ENCODE measurements at regions not wholly inside any gene's neighbourhood (a gene's known extent, or its start where the extent isn't known, plus 50 kb on each side); places are given as distances from the start of the nearest gene placed in this dataset.

DNA sequence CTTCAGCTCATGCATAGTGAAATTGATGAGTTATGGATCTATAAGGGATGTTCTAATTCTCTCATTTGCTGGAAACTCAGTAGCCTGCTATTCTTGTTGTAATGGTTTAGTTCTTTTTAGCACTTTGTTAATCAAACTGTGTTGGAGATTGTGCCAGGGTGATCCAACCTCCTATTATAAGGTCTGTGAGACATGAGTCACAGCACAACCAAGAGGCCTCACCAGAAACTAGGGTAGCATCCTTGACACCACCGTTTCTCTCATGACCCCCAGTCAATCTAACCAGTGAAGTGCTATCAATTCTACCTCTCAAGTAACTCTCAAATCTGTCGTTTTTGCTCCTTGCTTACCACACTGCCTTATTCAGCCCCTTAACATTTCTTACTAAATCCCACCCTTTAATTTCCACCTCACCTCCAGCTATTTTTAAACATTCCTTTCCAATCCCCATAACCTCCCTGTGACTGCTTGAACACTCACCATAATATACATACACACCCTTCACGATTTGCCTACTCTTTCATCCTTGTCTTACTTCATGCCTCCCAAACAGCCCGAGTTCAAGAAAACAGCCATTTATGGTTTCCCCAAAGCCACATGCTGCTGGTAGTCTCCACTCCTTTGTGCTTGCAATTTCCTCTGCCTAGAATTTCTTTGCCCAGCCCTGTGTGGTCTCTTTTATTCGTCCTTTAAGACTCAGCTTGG lies 53.9 kb upstream of the NUDT4 start:
- TF ChIP-seq, protein P1, sequence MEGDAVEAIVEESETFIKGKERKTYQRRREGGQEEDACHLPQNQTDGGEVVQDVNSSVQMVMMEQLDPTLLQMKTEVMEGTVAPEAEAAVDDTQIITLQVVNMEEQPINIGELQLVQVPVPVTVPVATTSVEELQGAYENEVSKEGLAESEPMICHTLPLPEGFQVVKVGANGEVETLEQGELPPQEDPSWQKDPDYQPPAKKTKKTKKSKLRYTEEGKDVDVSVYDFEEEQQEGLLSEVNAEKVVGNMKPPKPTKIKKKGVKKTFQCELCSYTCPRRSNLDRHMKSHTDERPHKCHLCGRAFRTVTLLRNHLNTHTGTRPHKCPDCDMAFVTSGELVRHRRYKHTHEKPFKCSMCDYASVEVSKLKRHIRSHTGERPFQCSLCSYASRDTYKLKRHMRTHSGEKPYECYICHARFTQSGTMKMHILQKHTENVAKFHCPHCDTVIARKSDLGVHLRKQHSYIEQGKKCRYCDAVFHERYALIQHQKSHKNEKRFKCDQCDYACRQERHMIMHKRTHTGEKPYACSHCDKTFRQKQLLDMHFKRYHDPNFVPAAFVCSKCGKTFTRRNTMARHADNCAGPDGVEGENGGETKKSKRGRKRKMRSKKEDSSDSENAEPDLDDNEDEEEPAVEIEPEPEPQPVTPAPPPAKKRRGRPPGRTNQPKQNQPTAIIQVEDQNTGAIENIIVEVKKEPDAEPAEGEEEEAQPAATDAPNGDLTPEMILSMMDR (IDR thresholded peaks at IDR 0.05): no peak
- TF ChIP-seq POLR2A (IDR thresholded peaks at IDR 0.05): no peak
- Histone ChIP-seq H3K4me1 (no peaks in the 10 kb centered on the region), H3K27ac (no peak overlapping the region), H3K27me3 (no peaks in the 10 kb centered on the region), H3K36me3 (no peaks in the 10 kb centered on the region), H3K9me3 (no peaks in the 10 kb centered on the region), H3K4me3 (no peak overlapping the region)
- no peak for DNase-seq

DNA sequence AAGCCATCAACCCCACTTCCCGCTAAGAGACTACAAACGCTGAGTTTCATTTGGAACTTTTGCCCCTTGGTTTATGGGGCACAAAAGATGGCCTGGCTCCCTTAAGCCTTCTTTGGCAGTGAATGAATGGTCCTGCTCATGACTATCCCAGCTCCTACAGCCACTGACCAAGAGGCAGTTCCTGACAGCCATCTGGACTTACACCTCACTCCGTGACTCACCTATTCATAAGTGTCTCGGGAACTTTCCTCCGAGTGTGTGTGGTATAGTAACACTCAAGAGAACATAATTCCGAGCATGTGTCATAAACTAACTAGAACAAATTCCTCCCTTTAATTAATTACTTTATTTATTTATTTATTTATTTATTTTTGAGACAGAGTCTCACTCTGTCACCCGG lies 51.9 kb upstream of the NUDT4 start:
- DNase-seq: no peak
- Histone ChIP-seq H3K36me3 (no peaks in the 10 kb centered on the region), H3K4me1 (no peaks in the 10 kb centered on the region), H3K9me3 (no peaks in the 10 kb centered on the region), H3K27me3 (no peaks in the 10 kb centered on the region), H3K4me3 (no peak overlapping the region), H3K27ac (no peak overlapping the region)
- TF ChIP-seq, protein P1 (IDR thresholded peaks at IDR 0.05): no peak
- TF ChIP-seq POLR2A (IDR thresholded peaks at IDR 0.05): no peak

Small RNAs in the stretch of these regions (small RNA-seq; reads per million reads assigned to genes)
- gene RF00019 (0 reads per million in 2 donors), gene RF00284 (0 reads per million in 2 donors), gene RPL41P5 (0 reads per million in 2 donors)

All from Peyer's patch (tissue), 4 donors.